RWPE2 (cell line): ENCODE measurements at regions not wholly inside any gene's neighbourhood (a gene's known extent, or its start where the extent isn't known, plus 50 kb on each side); places are given as distances from the start of the nearest gene placed in this dataset.
"Not testable (repeated sequence)": the region's sequence is repeated elsewhere in the genome, so short reads cannot be mapped to it uniquely, and the experiment has no call there.

ENCODE experiments used
- ATAC-seq: fragments of 200-7000 bp; cut with Tn5 transposase; 3 replicates; pipeline ENCODE4 v1.9.1; 2021; ENCODE audit warnings: low read depth
- DNase-seq: peaks from one replicate; pipeline ENCODE4 v3.0.0-alpha.2; 2020; ENCODE audit warnings: low spot score
- H3K27ac ChIP-seq: fragments of 450-650 bp; 2 replicates; pipeline ENCODE4 v1.5.1; 2017; ENCODE audit warnings: mild to moderate bottlenecking; ENCODE audit not compliant: poor library complexity, severe bottlenecking
- H3K27me3 ChIP-seq: fragments of 250-450 bp; sonication (Bioruptor Pico); 2 replicates; pipeline ENCODE4 v1.5.1; 2021; ENCODE audit warnings: mild to moderate bottlenecking, moderate library complexity; ENCODE audit not compliant: insufficient read depth, poor library complexity, severe bottlenecking
- H3K36me3 ChIP-seq: fragments of 250-450 bp; sonication (Bioruptor Pico); 2 replicates; pipeline ENCODE4 v1.5.1; 2020; ENCODE audit warnings: low read depth, mild to moderate bottlenecking, moderate library complexity
- H3K4me1 ChIP-seq: fragments of 250-450 bp; sonication (Bioruptor Pico); 2 replicates; pipeline ENCODE4 v1.5.1; 2021; ENCODE audit warnings: mild to moderate bottlenecking, moderate library complexity; ENCODE audit not compliant: insufficient read depth, poor library complexity, severe bottlenecking
- H3K4me3 ChIP-seq: fragments of 250-450 bp; sonication (Bioruptor Pico); 2 replicates; pipeline ENCODE4 v1.5.1; 2021; ENCODE audit warnings: mild to moderate bottlenecking, moderate library complexity; ENCODE audit not compliant: severe bottlenecking
- H3K9me3 ChIP-seq: fragments of 250-450 bp; sonication (Bioruptor Pico); 2 replicates; pipeline ENCODE4 v1.5.1; 2021; ENCODE audit warnings: mild to moderate bottlenecking, moderate library complexity; ENCODE audit not compliant: severe bottlenecking
- CTCF ChIP-seq: fragments of 450-650 bp; IDR thresholded peaks from one replicate; pipeline ENCODE4 v1.5.1; 2017; ENCODE audit warnings: mild to moderate bottlenecking, moderate library complexity; ENCODE audit not compliant: poor library complexity, severe bottlenecking

GRCh38 chr1:184818646-184819045 is 64.0 kb upstream of the EDEM3 start:
- TF ChIP-seq CTCF: no peak
- Histone ChIP-seq H3K4me3 (no peak overlapping the region), H3K27me3 (no peaks in the 10 kb centered on the region), H3K9me3 (peaks cover under 1% of the 10 kb centered on the region), H3K27ac (no peak overlapping the region), H3K36me3 (0 out of 2 replicates have a peak, but pooled peaks cover 3% of the 10 kb centered on the region), H3K4me1 (no peaks in the 10 kb centered on the region)
- no peak for ATAC-seq
- DNase-seq: no peak

- H3K36me3 ChIP-seq, H3K27me3 ChIP-seq, H3K27ac ChIP-seq, H3K4me1 ChIP-seq, H3K4me3 ChIP-seq, ATAC-seq, H3K9me3 ChIP-seq, DNase-seq: not testable (repeated sequence)
Observed at GRCh38 chr1:184817003-184817402, 62.3 kb upstream of the EDEM3 start.

DNA sequence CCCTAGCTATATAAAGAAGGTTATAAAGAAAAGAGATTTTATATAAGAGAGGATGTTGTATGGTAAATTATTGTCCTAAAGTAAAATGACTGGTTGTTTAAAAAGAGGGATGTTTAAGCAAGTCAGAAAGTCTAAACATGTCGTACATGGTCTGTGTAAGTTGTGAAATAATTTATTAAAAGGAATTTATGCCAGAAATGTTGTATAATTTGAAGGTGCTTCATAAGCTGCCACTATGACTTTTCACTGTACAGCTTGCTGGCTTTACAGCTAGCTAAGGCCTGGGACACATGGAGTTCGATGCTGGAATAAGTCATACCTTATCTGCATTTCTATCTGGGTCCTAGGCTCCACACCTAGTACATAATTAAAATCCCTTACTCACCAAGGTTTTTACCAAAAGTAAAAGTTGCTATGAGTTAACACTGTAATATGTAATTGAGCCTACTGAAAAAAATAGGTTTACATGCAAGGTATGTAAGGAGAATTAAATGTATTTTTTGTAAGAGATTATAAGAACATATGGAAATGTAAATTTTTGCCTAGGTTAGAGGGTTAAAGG is 59.0 kb upstream of the EDEM3 start:
- Histone ChIP-seq H3K9me3 (peaks cover 5% of the 10 kb centered on the region), H3K27me3 (no peaks in the 10 kb centered on the region), H3K4me3 (no peak overlapping the region), H3K4me1 (no peaks in the 10 kb centered on the region), H3K27ac (no peak overlapping the region), H3K36me3 (no peaks in the 10 kb centered on the region)
- ATAC-seq (no peak), DNase-seq (no peak)
- no peak for TF ChIP-seq CTCF

DNA sequence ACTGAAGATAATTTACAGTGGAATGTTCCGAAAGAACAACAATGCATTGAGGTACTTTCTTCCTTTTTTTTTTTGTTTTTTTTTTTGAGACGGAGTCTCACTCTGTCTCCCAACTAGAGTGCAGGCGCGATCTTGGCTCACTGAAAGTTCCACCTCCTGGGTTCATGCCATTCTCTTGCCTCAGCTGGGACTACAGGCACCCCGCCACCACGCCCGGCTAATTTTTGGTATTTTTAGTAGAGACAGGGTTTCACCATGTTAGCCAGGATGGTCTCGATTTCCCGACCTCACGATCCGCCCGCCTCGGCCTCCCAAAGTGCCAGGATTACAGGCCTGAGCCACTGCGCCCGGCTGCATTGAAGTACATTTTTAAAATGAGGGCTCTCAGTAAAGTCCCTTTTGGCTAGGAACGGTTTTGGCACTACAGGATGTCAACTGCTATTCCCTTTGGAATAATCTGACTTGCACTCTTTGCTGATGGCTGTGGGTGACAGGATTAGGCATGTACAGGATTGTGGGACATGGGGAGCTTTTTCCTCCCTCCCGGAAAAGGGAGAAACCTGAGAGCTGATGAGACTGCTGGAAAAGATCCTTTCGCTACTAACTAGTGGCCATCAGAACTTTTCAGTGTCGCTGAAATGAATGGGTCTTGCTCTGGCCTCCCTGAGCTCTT is 56.9 kb upstream of the EDEM3 start:
- ATAC-seq: no peak
- no peaks in the 10 kb centered on the region for H3K4me1 ChIP-seq
- DNase-seq: no peak
- no peak overlapping the region for H3K4me3 ChIP-seq
- H3K36me3 ChIP-seq: no peaks in the 10 kb centered on the region
- no peak overlapping the region for H3K27ac ChIP-seq
- TF ChIP-seq CTCF: no peak
- no peaks in the 10 kb centered on the region for H3K27me3 ChIP-seq
- H3K9me3 ChIP-seq: peaks cover 5% of the 10 kb centered on the region

GRCh38 chr1:184810735-184811343 is 56.2 kb upstream of the EDEM3 start:
- H3K27me3 ChIP-seq: no peaks in the 10 kb centered on the region
- H3K4me1 ChIP-seq: no peaks in the 10 kb centered on the region
- DNase-seq (no peak), ATAC-seq (no peak)
- H3K36me3 ChIP-seq: no peaks in the 10 kb centered on the region
- no peak for TF ChIP-seq CTCF
- H3K4me3 ChIP-seq: no peak overlapping the region
- H3K9me3 ChIP-seq: peaks cover 5% of the 10 kb centered on the region
- H3K27ac ChIP-seq: no peak overlapping the region
